HEK293T (cell line): ENCODE measurements at regions not wholly inside any gene's neighbourhood (a gene's known extent, or its start where the extent isn't known, plus 50 kb on each side); places are given as distances from the start of the nearest gene placed in this dataset.
A peak's percentile ranks its signal among the peaks of the same experiment; 100 is the strongest.

Source experiments
- CTCF ChIA-PET: fragments of 350-600 bp; formaldehyde crosslinking; extraction: SDS; loops from one replicate; lab custom pipeline; 2021; ENCODE audit warnings: antibody characterized with exemption, inconsistent platforms; lab: Yijun Ruan, JAX
- POLR2A ChIA-PET: fragments of 350-600 bp; formaldehyde crosslinking; extraction: SDS; loops from one replicate; lab custom pipeline; 2020; ENCODE audit warnings: antibody characterized with exemption, inconsistent platforms; lab: Yijun Ruan, JAX
- DNase-seq: peaks from one replicate; pipeline ENCODE4 v3.0.0; 2012; ENCODE audit warnings: mixed read lengths; ENCODE audit errors: extremely low spot score
- ARNT ChIP-seq: fragments of 450-650 bp; IDR thresholded peaks from 2 replicates; pipeline ENCODE4 v1.6.1; 2017; ENCODE audit warnings: mild to moderate bottlenecking
- BHLHE40 ChIP-seq: fragments of 450-650 bp; IDR thresholded peaks from 2 replicates; pipeline ENCODE4 v1.6.1; 2016; ENCODE audit warnings: mild to moderate bottlenecking, moderate library complexity, borderline replicate concordance
- CTBP1 ChIP-seq: fragments of 450-650 bp; IDR thresholded peaks from 2 replicates; pipeline ENCODE4 v1.6.1; 2016; ENCODE audit warnings: borderline replicate concordance
- ELF4 ChIP-seq: fragments of 450-650 bp; IDR thresholded peaks from 2 replicates; pipeline ENCODE4 v1.6.1; 2017; ENCODE audit warnings: antibody characterized with exemption
- FOXA1 ChIP-seq: fragments of 450-650 bp; IDR thresholded peaks from 2 replicates; pipeline ENCODE4 v1.6.1; 2016; ENCODE audit warnings: mild to moderate bottlenecking
- FOXK2 ChIP-seq: fragments of 450-650 bp; IDR thresholded peaks from 2 replicates; pipeline ENCODE4 v1.6.1; 2016; ENCODE audit warnings: mild to moderate bottlenecking
- FOXM1 ChIP-seq: fragments of 450-650 bp; IDR thresholded peaks from 2 replicates; pipeline ENCODE4 v1.6.1; 2017; ENCODE audit warnings: mild to moderate bottlenecking, borderline replicate concordance
- HDGF ChIP-seq: fragments of 450-650 bp; IDR thresholded peaks from 2 replicates; pipeline ENCODE4 v1.6.1; 2017; ENCODE audit warnings: antibody characterized with exemption, borderline replicate concordance
- L3MBTL2 ChIP-seq: fragments of 450-650 bp; conservative IDR thresholded peaks from 2 replicates; pipeline ENCODE4 v1.6.1; 2016; ENCODE audit warnings: mild to moderate bottlenecking
- LEF1 ChIP-seq: fragments of 450-650 bp; IDR thresholded peaks from 2 replicates; pipeline ENCODE4 v1.6.1; 2017; ENCODE audit warnings: mild to moderate bottlenecking, borderline replicate concordance
- NFRKB ChIP-seq: fragments of 450-650 bp; IDR thresholded peaks from 2 replicates; pipeline ENCODE4 v1.6.1; 2016; ENCODE audit warnings: mild to moderate bottlenecking, moderate library complexity
- PKNOX1 ChIP-seq: fragments of 450-650 bp; IDR thresholded peaks from 2 replicates; pipeline ENCODE4 v1.6.1; 2016
- SP1 ChIP-seq: fragments of 450-650 bp; IDR thresholded peaks from 2 replicates; pipeline ENCODE4 v1.6.1; 2017
- SUZ12 ChIP-seq: fragments of 450-650 bp; IDR thresholded peaks from 2 replicates; pipeline ENCODE4 v1.6.1; 2016; ENCODE audit warnings: mild to moderate bottlenecking
- TARDBP ChIP-seq: fragments of 450-650 bp; IDR thresholded peaks from 2 replicates; pipeline ENCODE4 v1.6.1; 2016
- ZNF384 ChIP-seq: fragments of 450-650 bp; IDR thresholded peaks from 2 replicates; pipeline ENCODE4 v1.6.1; 2016

GRCh38 chr6:21947731-21948386 is 349.0 kb downstream of the PRL start:
- CTCF ChIA-PET: no interaction called here
- no peak for TF ChIP-seq BHLHE40
- TF ChIP-seq SP1: no peak
- no peak for TF ChIP-seq CTBP1
- no peak for TF ChIP-seq L3MBTL2
- TF ChIP-seq FOXA1: no peak
- TF ChIP-seq FOXK2: no peak
- TF ChIP-seq FOXM1: no peak
- no peak for TF ChIP-seq TARDBP
- POLR2A ChIA-PET: interaction anchor here (2.1 kb wide), 1 partner anchor 354 kb away, joined by 15 read pairs; the partner anchor contains the start of gene SOX4

GRCh38 chr6:21949211-21949801 is 347.5 kb downstream of the PRL start:
- ChIA-PET POLR2A (interaction anchor here (0.6 kb wide), 1 partner anchor 1040 kb away, joined by 3 read pairs; no protein-coding TSS in a partner anchor), CTCF (interaction anchor here (0.8 kb wide), 1 partner anchor 12 kb away, joined by 3 read pairs; no protein-coding TSS in a partner anchor)
- DNase-seq: no peak
- TF ChIP-seq PKNOX1: peak; percentile 59
- TF ChIP-seq FOXA1: no peak

More at GRCh38 chr6:21947731-21948386, 349.0 kb downstream of the PRL start:
- DNase-seq: no peak

GRCh38 chr6:21952367-21952766 is 344.5 kb downstream of the PRL start:
- CTCF ChIA-PET: no interaction called here
- POLR2A ChIA-PET: no interaction called here
- no peak for TF ChIP-seq PKNOX1
- TF ChIP-seq SUZ12: no peak
- TF ChIP-seq TARDBP: no peak
- no peak for TF ChIP-seq CTBP1
- no peak for TF ChIP-seq FOXK2
- TF ChIP-seq LEF1: no peak
- no peak for TF ChIP-seq NFRKB
- TF ChIP-seq SP1: no peak
- no peak for TF ChIP-seq HDGF
- TF ChIP-seq FOXA1: no peak
- TF ChIP-seq ELF4: no peak
- no peak for TF ChIP-seq ZNF384
- TF ChIP-seq BHLHE40: no peak
- TF ChIP-seq ARNT: no peak
- no peak for TF ChIP-seq FOXM1
- no peak for TF ChIP-seq L3MBTL2

GRCh38 chr6:21953831-21954801 is 342.7 kb downstream of the PRL start:
- ChIA-PET POLR2A (interaction anchor here (1.4 kb wide), 1 partner anchor 361 kb away, joined by 6 read pairs; the partner anchor contains the start of gene SOX4), CTCF (interaction anchor here (0.7 kb wide), 1 partner anchor 292 kb away, joined by 3 read pairs; no protein-coding TSS in a partner anchor)
- TF ChIP-seq PKNOX1 (peak; percentile 65), SP1 (no peak), CTBP1 (peak; percentile 80; the same call in 1 of the 2 replicates)
- DNase-seq: peak; percentile 55

More at GRCh38 chr6:21952367-21952766, 344.5 kb downstream of the PRL start:
- no peak for DNase-seq

GRCh38 chr6:21955053-21955595 is 341.7 kb downstream of the PRL start:
- DNase-seq: no peak
- CTCF ChIA-PET: no interaction called here
- POLR2A ChIA-PET: no interaction called here
- TF ChIP-seq L3MBTL2 (no peak), TARDBP (no peak), FOXK2 (no peak), SUZ12 (no peak), ARNT (no peak), BHLHE40 (no peak), CTBP1 (no peak), PKNOX1 (no peak), ZNF384 (no peak), FOXA1 (no peak), LEF1 (no peak), NFRKB (no peak), ELF4 (no peak), FOXM1 (no peak), SP1 (no peak), HDGF (no peak)
